A549 (cell line): ENCODE measurements at regions not wholly inside any gene's neighbourhood (a gene's known extent, or its start where the extent isn't known, plus 50 kb on each side); places are given as distances from the start of the nearest gene placed in this dataset.

Experiments used
- ATAC-seq, 2 experiments: fragments of 200-7000 bp in 1 of 2; fragments of >200 bp in 1 of 2; cut with Nextera tagmentation in 1 of 2; cut with Tn5 transposase in 1 of 2; 3 replicates each; pipeline versions ENCODE4 v1.8.0 to v1.9.1; 2018 to 2020; ENCODE audit warnings: mild to moderate bottlenecking in 1 of 2, moderate library complexity in 1 of 2
- CTCF ChIA-PET: fragments of 300-600 bp; sonication (Branson Sonifier 250); formaldehyde crosslinking; extraction: SDS; loops from one replicate; lab custom pipeline; 2021; ENCODE audit warnings: antibody characterized with exemption, inconsistent platforms; lab: Yijun Ruan, JAX
- POLR2A ChIA-PET: fragments of 350-600 bp; formaldehyde crosslinking; extraction: SDS; loops from one replicate; lab custom pipeline; 2021; ENCODE audit warnings: antibody characterized with exemption, inconsistent platforms; lab: Yijun Ruan, JAX
- DNase-seq, 2 experiments: peaks; one replicate each; pipeline versions ENCODE4 v3.0.0 to v3.0.0-alpha.2; 2011 to 2016; ENCODE audit warnings: low read depth in 1 of 2, low spot score in 1 of 2
- FAIRE-seq: peaks from 2 replicates; lab custom pipeline; 2011; peaks lifted over from hg19 to GRCh38; lab: Jason Lieb, UNC
- H3K27ac ChIP-seq, 2 experiments: fragments of >200 bp; sonication (Bioruptor Twin); formaldehyde crosslinking; 3 replicates each; pipeline ENCODE4 v1.5.1; 2016 to 2017
- H3K4me1 ChIP-seq: fragments of >200 bp; sonication (Bioruptor Twin); formaldehyde crosslinking; 3 replicates; pipeline ENCODE4 v1.6.1; 2016
- H3K4me2 ChIP-seq: fragments of >200 bp; sonication (Bioruptor Twin); formaldehyde crosslinking; 3 replicates; pipeline ENCODE4 v1.6.1; 2016
- H3K4me3 ChIP-seq: fragments of >200 bp; sonication (Bioruptor Twin); formaldehyde crosslinking; 3 replicates; pipeline ENCODE4 v1.5.1; 2016
- H3K9me3 ChIP-seq: fragments of >200 bp; sonication (Bioruptor Twin); formaldehyde crosslinking; 3 replicates; pipeline ENCODE4 v1.6.1; 2016
- BHLHE40 ChIP-seq: IDR thresholded peaks from 2 replicates; pipeline ENCODE4 v1.6.1; 2012; ENCODE audit warnings: low read depth, low read length, inconsistent platforms
- CBX8 ChIP-seq: fragments of 200-600 bp; sonication (generic); IDR thresholded peaks from 2 replicates; pipeline ENCODE4 v1.6.1; 2016
- CHD2 ChIP-seq: fragments of 150-350 bp; IDR thresholded peaks from 2 replicates; pipeline ENCODE4 v1.6.1; 2014; ENCODE audit warnings: low read length; ENCODE audit not compliant: partially characterized antibody
- CHD4 ChIP-seq: fragments of 200-600 bp; sonication (generic); IDR thresholded peaks from 2 replicates; pipeline ENCODE4 v1.6.1; 2016; ENCODE audit warnings: antibody characterized with exemption, mild to moderate bottlenecking, borderline replicate concordance
- EHMT2 ChIP-seq: fragments of 200-600 bp; sonication (generic); IDR thresholded peaks from 2 replicates; pipeline ENCODE4 v1.6.1; 2016; ENCODE audit warnings: antibody characterized with exemption, low read depth, mild to moderate bottlenecking, moderate library complexity
- FOSB ChIP-seq: fragments of 250-450 bp; sonication (Bioruptor Pico); IDR thresholded peaks from 2 replicates; pipeline ENCODE4 v1.5.0; 2020; ENCODE audit warnings: mild to moderate bottlenecking, moderate library complexity
- FOSL2 ChIP-seq, 2 experiments: fragments of 450-650 bp in 1 of 2; fragments of >200 bp in 1 of 2; sonication (Bioruptor Twin) in 1 of 2; formaldehyde crosslinking; IDR thresholded peaks; 2 replicates each; pipeline versions ENCODE4 v1.5.0 to v1.6.1; 2016 to 2020; ENCODE audit warnings: mild to moderate bottlenecking in 1 of 2, moderate library complexity in 1 of 2
- HEYL ChIP-seq: fragments of 250-450 bp; sonication (Bioruptor Pico); IDR thresholded peaks from 2 replicates; pipeline ENCODE4 v1.8.0; 2021; ENCODE audit warnings: mild to moderate bottlenecking, moderate library complexity
- HOXB13 ChIP-seq: fragments of 250-450 bp; sonication (Bioruptor Pico); IDR thresholded peaks from 2 replicates; pipeline ENCODE4 v1.5.0; 2020; ENCODE audit warnings: low read depth, mild to moderate bottlenecking, moderate library complexity
- JUN ChIP-seq, 2 experiments: fragments of >200 bp; sonication (Bioruptor Twin); formaldehyde crosslinking; IDR thresholded peaks; 2 replicates in 1 of 2; 3 replicates in 1 of 2; pipeline ENCODE4 v1.6.1; 2016 to 2017
- JUNB ChIP-seq: fragments of >200 bp; sonication (Bioruptor Twin); formaldehyde crosslinking; IDR thresholded peaks from 2 replicates; pipeline ENCODE4 v1.6.1; 2016
- KDM1A ChIP-seq: fragments of 200-600 bp; sonication (generic); IDR thresholded peaks from 2 replicates; pipeline ENCODE4 v1.6.1; 2016; ENCODE audit warnings: low read depth, mild to moderate bottlenecking
- MAFK ChIP-seq: fragments of 450-650 bp; IDR thresholded peaks from 2 replicates; pipeline ENCODE4 v1.6.1; 2014; ENCODE audit not compliant: partially characterized antibody
- MAZ ChIP-seq: fragments of 150-350 bp; IDR thresholded peaks from 2 replicates; pipeline ENCODE4 v1.6.1; 2014; ENCODE audit warnings: antibody characterized with exemption, low read depth, low read length, borderline replicate concordance
- NR3C1 ChIP-seq: fragments of >200 bp; sonication (Bioruptor Twin); formaldehyde crosslinking; IDR thresholded peaks from 3 replicates; pipeline ENCODE4 v1.6.1; 2017
- RAD21 ChIP-seq, 2 experiments: fragments of >200 bp in 1 of 2; sonication (Bioruptor Twin) in 1 of 2; formaldehyde crosslinking in 1 of 2; IDR thresholded peaks in 1 of 2; conservative IDR thresholded peaks in 1 of 2; 2 replicates in 1 of 2; 3 replicates in 1 of 2; pipeline ENCODE4 v1.6.1; 2012 to 2018; ENCODE audit warnings: inconsistent platforms in 1 of 2
- RFX5 ChIP-seq: fragments of 450-650 bp; IDR thresholded peaks from 2 replicates; pipeline ENCODE4 v1.7.1; 2014; ENCODE audit warnings: antibody characterized with exemption, mild to moderate bottlenecking, moderate library complexity
- SMC3 ChIP-seq: fragments of >200 bp; sonication (Bioruptor Twin); formaldehyde crosslinking; IDR thresholded peaks from 3 replicates; pipeline ENCODE4 v1.6.1; 2018; ENCODE audit warnings: inconsistent platforms
- SREBF2 ChIP-seq: fragments of 450-650 bp; IDR thresholded peaks from 2 replicates; pipeline ENCODE4 v1.6.1; 2014; ENCODE audit warnings: mild to moderate bottlenecking, moderate library complexity
- TP53 ChIP-seq: fragments of 250-450 bp; sonication (Bioruptor Pico); IDR thresholded peaks from 2 replicates; pipeline ENCODE4 v1.5.0; 2021; ENCODE audit warnings: mild to moderate bottlenecking, moderate library complexity
- ZSCAN20 ChIP-seq: fragments of 250-450 bp; sonication (Bioruptor Pico); IDR thresholded peaks from 2 replicates; pipeline ENCODE4 v1.8.0; 2022; ENCODE audit warnings: mild to moderate bottlenecking, moderate library complexity
- WGBS: methylation state at CpG from one replicate; pipeline ENCODE4 v1.1.6; 2017; ENCODE audit errors: missing lambda C conversion rate; 5-methylcytosine and 5-hydroxymethylcytosine counted together
- TF ChIP-seq, protein P1 (sequence below): fragments of 150-350 bp; IDR thresholded peaks from 2 replicates; pipeline ENCODE4 v1.6.1; 2014; ENCODE audit warnings: low read depth, mild to moderate bottlenecking, low read length
- TF ChIP-seq, protein P2 (sequence below): IDR thresholded peaks from 2 replicates; pipeline ENCODE4 v1.6.1; 2012; ENCODE audit warnings: low read depth, borderline replicate concordance

DNA sequence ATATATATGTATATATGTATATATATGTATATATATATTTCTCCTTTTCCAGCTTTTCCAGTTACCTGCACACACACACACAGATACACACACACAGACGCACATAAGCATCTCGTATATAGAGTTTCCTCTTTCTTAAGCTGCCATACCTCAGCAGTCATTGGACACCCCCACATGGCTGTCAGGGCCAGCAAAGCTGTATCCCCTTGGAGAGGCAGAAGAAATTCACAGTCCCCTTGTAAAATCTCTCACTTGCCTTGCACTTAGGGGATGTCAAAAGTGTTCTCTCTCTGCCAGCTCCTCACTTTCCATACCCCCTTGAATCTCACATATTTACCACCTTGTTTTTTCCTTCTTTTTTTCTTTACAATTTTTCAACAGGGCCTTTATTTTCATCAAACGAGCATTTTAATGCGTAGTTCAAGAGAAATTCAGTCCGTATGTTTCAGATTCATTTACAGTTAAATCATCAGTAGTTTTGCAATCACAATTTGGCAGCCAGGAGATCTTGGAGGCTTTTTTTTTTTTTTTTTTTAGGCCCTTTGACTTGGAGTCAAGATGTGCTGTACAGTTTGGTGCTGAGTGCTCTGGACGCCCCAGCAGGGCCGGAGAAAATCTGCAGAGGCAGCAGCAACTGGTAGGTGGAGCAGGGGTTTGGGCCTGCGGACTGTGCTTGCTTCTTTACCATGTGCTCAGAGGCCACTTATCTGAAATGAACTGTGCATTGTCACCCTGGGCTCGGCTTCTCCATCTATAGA lies 244.9 kb upstream of the KLF4 start:
- ChIA-PET CTCF (interaction anchor here (1.4 kb wide), 1 partner anchor 268 kb away, joined by 6 read pairs; no protein-coding TSS in a partner anchor), POLR2A (no interaction called here)
- Histone ChIP-seq H3K4me1 (peaks cover 27% of the 10 kb centered on the region), H3K27ac (no peak overlapping the region), H3K9me3 (no peaks in the 10 kb centered on the region), H3K4me3 (no peak overlapping the region), H3K4me2 (no peak overlapping the region)
- TF ChIP-seq JUNB (no peak), TP53 (CRISPR knock-in tag) (no peak), CBX8 (no peak), HOXB13 (CRISPR knock-in tag) (no peak)
- DNase-seq, result no peak
- no peak for ATAC-seq
- no peak for FAIRE-seq
- 90% methylated on average over 8 of the region's 9 CpGs for WGBS

DNA sequence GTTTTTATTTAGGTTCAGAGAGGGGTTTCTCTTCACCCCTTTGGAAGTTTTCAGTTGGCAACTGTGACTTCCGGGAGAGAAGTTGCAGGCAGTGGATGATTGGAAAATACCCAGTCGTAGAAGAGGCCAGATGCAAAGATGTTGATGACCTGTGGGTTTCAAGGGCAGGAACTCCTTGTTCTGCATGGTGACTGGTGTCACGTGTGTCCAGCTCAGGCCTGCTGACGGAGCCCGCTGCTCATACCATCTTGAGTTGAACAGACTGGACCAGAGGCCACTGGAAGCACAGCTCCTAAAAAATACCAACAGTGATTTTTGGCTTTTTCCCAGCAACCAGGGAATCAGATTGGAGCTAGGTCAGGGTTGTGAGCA lies 243.9 kb upstream of the KLF4 start:
- no peak overlapping the region for H3K4me3 ChIP-seq
- 62% methylated on average over 5 of the region's 5 CpGs for WGBS
- peaks cover 23% of the 10 kb centered on the region for H3K4me1 ChIP-seq
- peak overlapping the region; percentile 49 to 71 for H3K27ac ChIP-seq
- peak overlapping the region; percentile 69 for H3K4me2 ChIP-seq
- TF ChIP-seq, protein P1, sequence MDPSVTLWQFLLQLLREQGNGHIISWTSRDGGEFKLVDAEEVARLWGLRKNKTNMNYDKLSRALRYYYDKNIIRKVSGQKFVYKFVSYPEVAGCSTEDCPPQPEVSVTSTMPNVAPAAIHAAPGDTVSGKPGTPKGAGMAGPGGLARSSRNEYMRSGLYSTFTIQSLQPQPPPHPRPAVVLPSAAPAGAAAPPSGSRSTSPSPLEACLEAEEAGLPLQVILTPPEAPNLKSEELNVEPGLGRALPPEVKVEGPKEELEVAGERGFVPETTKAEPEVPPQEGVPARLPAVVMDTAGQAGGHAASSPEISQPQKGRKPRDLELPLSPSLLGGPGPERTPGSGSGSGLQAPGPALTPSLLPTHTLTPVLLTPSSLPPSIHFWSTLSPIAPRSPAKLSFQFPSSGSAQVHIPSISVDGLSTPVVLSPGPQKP, result no peak
- no peak for TF ChIP-seq RFX5
- no peak for TF ChIP-seq BHLHE40
- TF ChIP-seq CBX8, result no peak
- TF ChIP-seq NR3C1, result no peak
- TF ChIP-seq RAD21 (conservative IDR thresholded peaks at IDR 0.05 in 1 of 2, IDR thresholded peaks at IDR 0.05 in 1 of 2), result no peak
- no peak for TF ChIP-seq JUN (IDR thresholded peaks at IDR 0.05)
- TF ChIP-seq MAFK, result no peak
- TF ChIP-seq, protein P2, sequence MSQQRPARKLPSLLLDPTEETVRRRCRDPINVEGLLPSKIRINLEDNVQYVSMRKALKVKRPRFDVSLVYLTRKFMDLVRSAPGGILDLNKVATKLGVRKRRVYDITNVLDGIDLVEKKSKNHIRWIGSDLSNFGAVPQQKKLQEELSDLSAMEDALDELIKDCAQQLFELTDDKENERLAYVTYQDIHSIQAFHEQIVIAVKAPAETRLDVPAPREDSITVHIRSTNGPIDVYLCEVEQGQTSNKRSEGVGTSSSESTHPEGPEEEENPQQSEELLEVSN, result no peak
- no peak for TF ChIP-seq MAZ
- no peak for TF ChIP-seq ZSCAN20 (CRISPR knock-in tag)
- no peak for TF ChIP-seq SMC3
- TF ChIP-seq FOSL2 (IDR thresholded peaks at IDR 0.05), result no peak
- no peak for TF ChIP-seq FOSL2 (CRISPR knock-in tag; IDR thresholded peaks at IDR 0.05)
- TF ChIP-seq CHD4, result no peak
- no peak for TF ChIP-seq FOSB (CRISPR knock-in tag)
- TF ChIP-seq SREBF2, result no peak
- TF ChIP-seq CHD2, result no peak
- TF ChIP-seq EHMT2, result no peak
- no peak for TF ChIP-seq HEYL (CRISPR knock-in tag)
- TF ChIP-seq KDM1A, result no peak
- ChIA-PET CTCF (interaction anchor here (0.6 to 1.4 kb wide), 2 partner anchors 267 to 836 kb away, joined by 4 to 6 read pairs; no protein-coding TSS in a partner anchor), POLR2A (no interaction called here)
- H3K9me3 ChIP-seq, result no peaks in the 10 kb centered on the region
- peak; percentile 29 to 57; a peak in 2 of 6 replicates for ATAC-seq
- FAIRE-seq, result no peak
- no peak for DNase-seq
